ENCODE measurements at regions not wholly inside any gene's neighbourhood (a gene's known extent, or its start where the extent isn't known, plus 50 kb on each side); places are given as distances from the start of the nearest gene placed in this dataset.

- H3K9ac ChIP-seq (ENCODE audit: low read length): no peak overlapping the region
- Mint-ChIP-seq H3K27me3 (peaks cover 20% of the 10 kb centered on the region), H3K4me1 (no peaks in the 10 kb centered on the region), H3K4me3 (no peak overlapping the region), H3K27ac (no peak overlapping the region), H3K9me3 (ENCODE audit: insufficient read depth) (peaks cover 10% of the 10 kb centered on the region)
- H4K20me1 ChIP-seq (ENCODE audit: control insufficient read depth, insufficient read depth, low read length, poor library complexity, severe bottlenecking): no peaks in the 10 kb centered on the region
- no peak overlapping the region for H3K4me3 ChIP-seq (ENCODE audit: control extremely low read depth in 1 of 5, extremely low read depth in 1 of 5, insufficient read depth in 1 of 5, low read depth in 2 of 5, low read length in 4 of 5)
- no peak overlapping the region for H3K4me2 ChIP-seq (replicated peaks; ENCODE audit: low read depth, low read length, poor library complexity, severe bottlenecking)
- H3K27ac ChIP-seq (ENCODE audit: low read length in 2 of 2): no peak overlapping the region
- DNase-seq (no peak), ATAC-seq (ENCODE audit: low read depth) (no peak)
- WGBS (ENCODE audit: insufficient coverage): 40% methylated on average over 27 of the region's 30 CpGs
- ChIA-PET CTCF (no interaction called here), POLR2A (no interaction called here)
- TF ChIP-seq CTCF (IDR thresholded peaks at IDR 0.05) (no peak), EZH2 (IDR thresholded peaks at IDR 0.05; ENCODE audit: borderline replicate concordance, insufficient read depth, low read depth, low read length, poor library complexity, severe bottlenecking) (no peak)
- no peaks in the 10 kb centered on the region for H3K79me2 ChIP-seq (ENCODE audit: control insufficient read depth, insufficient read depth, low read length)
- intact Hi-C loops (cut with micrococcal nuclease): no loop called here
- peaks cover 0 to 14% (median 0%) of the 10 kb centered on the region in 3 donors for H3K9me3 ChIP-seq (ENCODE audit: control extremely low read depth in 1 of 3, control insufficient read depth in 2 of 3, insufficient read depth in 1 of 3, low read length in 2 of 3)
- H3K4me1 ChIP-seq (ENCODE audit: control insufficient read depth in 2 of 2, insufficient read depth in 2 of 2, low read length in 2 of 2): no peaks in the 10 kb centered on the region
- no peaks in the 10 kb centered on the region for H3K36me3 ChIP-seq (replicated peaks in 1 of 2; ENCODE audit: control extremely low read depth in 1 of 2, control insufficient read depth in 1 of 2, extremely low read depth in 1 of 2, insufficient read depth in 2 of 2, low read length in 1 of 2)
- H2AFZ ChIP-seq (ENCODE audit: insufficient read depth, low read depth, low read length, poor library complexity, severe bottlenecking): no peak overlapping the region
- peaks cover 0 to 8% (median 0%) of the 10 kb centered on the region in 4 experiments for H3K27me3 ChIP-seq (replicated peaks in 1 of 4; ENCODE audit: control extremely low read depth in 1 of 4, control insufficient read depth in 3 of 4, insufficient read depth in 4 of 4, low read length in 3 of 4)
Observed at GRCh38 chr4:1463088-1463926, 57.1 kb upstream of the NKX1-1 start.

- H3K9me3 ChIP-seq (ENCODE audit: control extremely low read depth in 1 of 3, control insufficient read depth in 2 of 3, insufficient read depth in 1 of 3, low read length in 2 of 3): peaks cover 0 to 14% (median 0%) of the 10 kb centered on the region in 3 donors
- 83% methylated on average over 14 of the region's 14 CpGs for WGBS (ENCODE audit: insufficient coverage)
- H3K9me3 Mint-ChIP-seq (ENCODE audit: insufficient read depth): peaks cover 4% of the 10 kb centered on the region
- H3K9ac ChIP-seq (ENCODE audit: low read length): no peak overlapping the region
- no peaks in the 10 kb centered on the region for H3K4me1 ChIP-seq (ENCODE audit: control insufficient read depth in 2 of 2, insufficient read depth in 2 of 2, low read length in 2 of 2)
- H3K79me2 ChIP-seq (ENCODE audit: control insufficient read depth, insufficient read depth, low read length): no peaks in the 10 kb centered on the region
- H2AFZ ChIP-seq (ENCODE audit: insufficient read depth, low read depth, low read length, poor library complexity, severe bottlenecking): no peak overlapping the region
- no peak overlapping the region for H3K27ac ChIP-seq (ENCODE audit: low read length in 2 of 2)
- H3K4me1 Mint-ChIP-seq: no peaks in the 10 kb centered on the region
- ChIA-PET POLR2A (no interaction called here), CTCF (no interaction called here)
- peaks cover 23% of the 10 kb centered on the region for H3K27me3 Mint-ChIP-seq
- H3K27me3 ChIP-seq (replicated peaks in 1 of 4; ENCODE audit: control extremely low read depth in 1 of 4, control insufficient read depth in 3 of 4, insufficient read depth in 4 of 4, low read length in 3 of 4): peaks cover 0 to 10% (median 0%) of the 10 kb centered on the region in 4 experiments
- DNase-seq (no peak), ATAC-seq (ENCODE audit: low read depth) (no peak)
- no peak overlapping the region for H3K27ac Mint-ChIP-seq
- H3K4me3 Mint-ChIP-seq: no peak overlapping the region
- TF ChIP-seq CTCF (IDR thresholded peaks at IDR 0.05): no peak
- no peak for TF ChIP-seq EZH2 (IDR thresholded peaks at IDR 0.05; ENCODE audit: borderline replicate concordance, insufficient read depth, low read depth, low read length, poor library complexity, severe bottlenecking)
- intact Hi-C loops (cut with micrococcal nuclease): no loop called here
- no peak overlapping the region for H3K4me2 ChIP-seq (replicated peaks; ENCODE audit: low read depth, low read length, poor library complexity, severe bottlenecking)
- no peaks in the 10 kb centered on the region for H4K20me1 ChIP-seq (ENCODE audit: control insufficient read depth, insufficient read depth, low read length, poor library complexity, severe bottlenecking)
- H3K4me3 ChIP-seq (ENCODE audit: control extremely low read depth in 1 of 5, extremely low read depth in 1 of 5, insufficient read depth in 1 of 5, low read depth in 2 of 5, low read length in 4 of 5): no peak overlapping the region
- no peaks in the 10 kb centered on the region for H3K36me3 ChIP-seq (replicated peaks in 1 of 2; ENCODE audit: control extremely low read depth in 1 of 2, control insufficient read depth in 1 of 2, extremely low read depth in 1 of 2, insufficient read depth in 2 of 2, low read length in 1 of 2)
Observed at GRCh38 chr4:1462768-1463075, 56.5 kb upstream of the NKX1-1 start.
